SH-SY5Y (cell line): ENCODE measurements at regions not wholly inside any gene's neighbourhood (a gene's known extent, or its start where the extent isn't known, plus 50 kb on each side); places are given as distances from the start of the nearest gene placed in this dataset.
A peak's percentile ranks its signal among the peaks of the same experiment; 100 is the strongest.

ENCODE experiments used
- GATA2 ChIP-seq: IDR thresholded peaks from 2 replicates; pipeline ENCODE4 v1.6.1; 2011; ENCODE audit warnings: mild to moderate bottlenecking, low read depth, low read length
- GATA3 ChIP-seq: IDR thresholded peaks from 2 replicates; pipeline ENCODE4 v1.6.1; 2011; ENCODE audit warnings: low read depth, mild to moderate bottlenecking, low read length, moderate library complexity

GRCh38 chr7:25386311-25386744 lies 158.0 kb upstream of the NPVF start:
- no peak for TF ChIP-seq GATA3
- TF ChIP-seq GATA2: no peak

GRCh38 chr7:25388681-25389080 lies 160.4 kb upstream of the NPVF start:
- TF ChIP-seq GATA3 (no peak), GATA2 (no peak)

GRCh38 chr7:25389489-25390106 lies 161.3 kb upstream of the NPVF start:
- TF ChIP-seq GATA2 (no peak; the same call in none of the 2 replicates), GATA3 (peak; percentile 52; the same call in 1 of the 2 replicates)

GRCh38 chr7:25391295-25391861 lies 163.1 kb upstream of the NPVF start:
- TF ChIP-seq GATA3 (no peak), GATA2 (no peak)

GRCh38 chr7:25391961-25392587 lies 163.8 kb upstream of the NPVF start:
- no peak for TF ChIP-seq GATA3
- TF ChIP-seq GATA2: no peak

GRCh38 chr7:25392588-25393338 lies 164.5 kb upstream of the NPVF start:
- no peak for TF ChIP-seq GATA3
- no peak for TF ChIP-seq GATA2

GRCh38 chr7:25395976-25396375 lies 167.7 kb upstream of the NPVF start:
- TF ChIP-seq GATA3: no peak

- TF ChIP-seq GATA3 (no peak), GATA2 (no peak)
These were observed 168.4 kb upstream of the NPVF start for GRCh38 chr7:25396668-25397067.

GRCh38 chr7:25398418-25398817 lies 170.1 kb upstream of the NPVF start:
- TF ChIP-seq GATA2 (no peak), GATA3 (no peak)

- peak; percentile 31; the same call in 1 of the 2 replicates for TF ChIP-seq GATA3
- peak; percentile 45; the same call in 1 of the 2 replicates for TF ChIP-seq GATA2
These were observed 170.9 kb upstream of the NPVF start for GRCh38 chr7:25399000-25399750.

- TF ChIP-seq GATA2 (no peak), GATA3 (no peak)
These were observed 174.2 kb upstream of the NPVF start for GRCh38 chr7:25402532-25402931.

GRCh38 chr7:25405736-25406135 lies 177.4 kb upstream of the NPVF start:
- TF ChIP-seq GATA2 (peak; percentile 37; the same call in 1 of the 2 replicates), GATA3 (no peak)

- TF ChIP-seq GATA3 (no peak), GATA2 (no peak)
These were observed 178.8 kb upstream of the NPVF start for GRCh38 chr7:25407053-25407452.

GRCh38 chr7:25408012-25408687 lies 179.9 kb upstream of the NPVF start:
- TF ChIP-seq GATA2: no peak
- TF ChIP-seq GATA3: no peak

GRCh38 chr7:25408876-25409275 lies 180.6 kb upstream of the NPVF start:
- TF ChIP-seq GATA3 (no peak), GATA2 (no peak)
